HG03460 (cell line): ENCODE measurements at regions not wholly inside any gene's neighbourhood (a gene's known extent, or its start where the extent isn't known, plus 50 kb on each side); places are given as distances from the start of the nearest gene placed in this dataset.

ENCODE experiments used
- ATAC-seq: cut with Tn5 transposase; IDR thresholded peaks from one replicate; pipeline ENCODE4 v1.9.1; 2021; ENCODE audit not compliant: unreplicated experiment

GRCh38 chr4:181690498-181690897, 552.7 kb upstream of the TENM3 start:
- no peak for ATAC-seq

GRCh38 chr4:181692965-181693364, 550.2 kb upstream of the TENM3 start:
- no peak for ATAC-seq

GRCh38 chr4:181693517-181693916, 549.7 kb upstream of the TENM3 start:
- no peak for ATAC-seq

GRCh38 chr4:181698221-181698620, 545.0 kb upstream of the TENM3 start:
- ATAC-seq = no peak

GRCh38 chr4:181701214-181701613, 542.0 kb upstream of the TENM3 start:
- no peak for ATAC-seq

- ATAC-seq = no peak
These were observed 541.3 kb upstream of the TENM3 start for GRCh38 chr4:181701894-181702293.

- no peak for ATAC-seq
These were observed 540.2 kb upstream of the TENM3 start for GRCh38 chr4:181702864-181703495.

- no peak for ATAC-seq
These were observed 533.1 kb upstream of the TENM3 start for GRCh38 chr4:181710143-181710542.

GRCh38 chr4:181711387-181711786, 531.8 kb upstream of the TENM3 start:
- ATAC-seq = no peak

- ATAC-seq = no peak
These were observed 514.8 kb upstream of the TENM3 start for GRCh38 chr4:181728305-181728966.

- ATAC-seq = no peak
These were observed 511.3 kb upstream of the TENM3 start for GRCh38 chr4:181731900-181732299.

- no peak for ATAC-seq
These were observed 505.5 kb upstream of the TENM3 start for GRCh38 chr4:181737744-181738143.

- no peak for ATAC-seq
These were observed 504.2 kb upstream of the TENM3 start for GRCh38 chr4:181739031-181739430.

- ATAC-seq = no peak
These were observed 501.7 kb upstream of the TENM3 start for GRCh38 chr4:181741513-181741912.

- no peak for ATAC-seq
These were observed 497.1 kb upstream of the TENM3 start for GRCh38 chr4:181745933-181746625.

- no peak for ATAC-seq
These were observed 494.6 kb upstream of the TENM3 start for GRCh38 chr4:181748581-181748980.

GRCh38 chr4:181752516-181752915, 490.7 kb upstream of the TENM3 start:
- ATAC-seq = no peak

GRCh38 chr4:181753207-181753606, 490.0 kb upstream of the TENM3 start:
- ATAC-seq = no peak

- ATAC-seq = no peak
These were observed 487.4 kb upstream of the TENM3 start for GRCh38 chr4:181755846-181756245.

- ATAC-seq = no peak
These were observed 486.6 kb upstream of the TENM3 start for GRCh38 chr4:181756451-181757095.

GRCh38 chr4:181757098-181757497, 486.1 kb upstream of the TENM3 start:
- no peak for ATAC-seq
